ENCODE measurements at regions not wholly inside any gene's neighbourhood (a gene's known extent, or its start where the extent isn't known, plus 50 kb on each side); places are given as distances from the start of the nearest gene placed in this dataset.
"Not testable (repeated sequence)": the region's sequence is repeated elsewhere in the genome, so short reads cannot be mapped to it uniquely, and the experiment has no call there.

- ATAC-seq, result no peak
Measured at GRCh38 chr7:26955516-26955915, 91.1 kb upstream of the SKAP2 start.

- no peak for ATAC-seq
Measured at GRCh38 chr7:26954951-26955350, 90.6 kb upstream of the SKAP2 start.

- ATAC-seq, result no peak
Measured at GRCh38 chr7:26951407-26951950, 87.1 kb upstream of the SKAP2 start.

GRCh38 chr7:26950889-26951288, 86.5 kb upstream of the SKAP2 start:
- no peak for ATAC-seq

GRCh38 chr7:26949319-26949718, 84.9 kb upstream of the SKAP2 start:
- ATAC-seq, result no peak

- ATAC-seq, result peak; percentile 95
Measured at GRCh38 chr7:26948617-26949118, 84.3 kb upstream of the SKAP2 start.

GRCh38 chr7:26944501-26945358, 80.3 kb upstream of the SKAP2 start:
- ATAC-seq, result no peak

- ATAC-seq, result peak; percentile 59
Measured at GRCh38 chr7:26937939-26938623, 73.7 kb upstream of the SKAP2 start.

GRCh38 chr7:26937306-26937705, 72.9 kb upstream of the SKAP2 start:
- ATAC-seq, result no peak

GRCh38 chr7:26932616-26933015, 68.2 kb upstream of the SKAP2 start:
- not testable (repeated sequence) for ATAC-seq

GRCh38 chr7:26930845-26931244, 66.5 kb upstream of the SKAP2 start:
- ATAC-seq, result peak; percentile 11

- peak; percentile 98 for ATAC-seq
Measured at GRCh38 chr7:26930201-26930600, 65.8 kb upstream of the SKAP2 start.

GRCh38 chr7:26928703-26929347, 64.4 kb upstream of the SKAP2 start:
- ATAC-seq, result no peak

GRCh38 chr7:26925768-26926167, 61.4 kb upstream of the SKAP2 start:
- no peak for ATAC-seq

GRCh38 chr7:26924149-26924767, 59.9 kb upstream of the SKAP2 start:
- no peak for ATAC-seq

- ATAC-seq, result peak; percentile 48
Measured at GRCh38 chr7:26919906-26920493, 55.6 kb upstream of the SKAP2 start.

GRCh38 chr7:26918241-26918640, 53.9 kb upstream of the SKAP2 start:
- peak; percentile 73 for ATAC-seq

GRCh38 chr7:26916779-26917320, 52.5 kb upstream of the SKAP2 start:
- ATAC-seq, result no peak

GRCh38 chr7:26916336-26916735, 51.9 kb upstream of the SKAP2 start:
- ATAC-seq, result no peak

All from esophagus mucosa (tissue), 1 donor.